GM19351 (cell line): ENCODE measurements at regions not wholly inside any gene's neighbourhood (a gene's known extent, or its start where the extent isn't known, plus 50 kb on each side); places are given as distances from the start of the nearest gene placed in this dataset.

Source experiments
- ATAC-seq: cut with Tn5 transposase; IDR thresholded peaks from one replicate; pipeline ENCODE4 v1.9.1; 2021; ENCODE audit warnings: mild to moderate bottlenecking, moderate library complexity; ENCODE audit not compliant: unreplicated experiment

DNA sequence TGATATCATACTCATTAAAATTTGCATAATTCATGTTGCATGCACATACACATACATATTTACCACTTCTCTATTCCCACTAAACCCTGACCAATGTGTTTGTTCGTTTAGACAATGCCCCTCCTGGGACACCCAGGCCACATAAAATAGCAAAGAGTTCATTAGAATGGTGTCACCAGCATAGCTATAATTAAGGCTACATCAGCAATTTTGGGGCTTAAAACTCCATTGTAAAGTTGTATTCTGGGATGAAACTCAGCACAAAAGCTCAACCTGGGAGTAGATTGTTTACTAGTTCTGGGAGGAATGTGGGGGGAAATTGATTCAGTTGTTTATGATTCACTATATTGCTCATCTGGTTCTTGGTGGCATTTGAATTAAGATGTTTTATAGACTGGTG is 522.2 kb upstream of the SUCLG2 start:
- ATAC-seq, result no peak

DNA sequence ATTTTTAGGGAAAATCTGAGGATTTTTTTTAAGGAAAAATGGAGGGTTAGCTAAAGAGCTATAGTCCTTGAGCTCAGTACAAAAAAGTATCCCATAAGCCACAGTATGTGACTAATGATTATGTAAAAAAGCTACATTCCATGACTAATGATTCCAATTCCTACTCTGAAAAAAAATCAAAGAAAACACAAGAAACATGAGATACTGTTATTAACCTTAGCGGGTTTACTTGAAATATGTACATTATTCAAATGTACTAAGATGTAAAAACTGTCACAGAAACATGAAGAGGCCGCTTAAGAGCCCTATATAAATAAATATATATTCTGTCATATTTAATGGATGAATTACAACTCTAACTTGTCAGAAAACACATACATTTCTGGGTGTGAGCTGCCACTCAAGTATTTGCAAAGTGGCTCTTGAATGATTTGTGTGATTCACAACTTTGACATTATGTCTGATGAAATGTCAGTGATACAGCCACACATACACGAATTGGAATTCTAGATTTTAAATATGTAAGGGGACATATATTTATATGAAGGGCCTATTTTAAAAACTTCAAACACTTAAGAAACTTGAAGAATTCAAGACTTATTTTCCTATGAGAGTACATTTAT is 518.7 kb upstream of the SUCLG2 start:
- no peak for ATAC-seq

DNA sequence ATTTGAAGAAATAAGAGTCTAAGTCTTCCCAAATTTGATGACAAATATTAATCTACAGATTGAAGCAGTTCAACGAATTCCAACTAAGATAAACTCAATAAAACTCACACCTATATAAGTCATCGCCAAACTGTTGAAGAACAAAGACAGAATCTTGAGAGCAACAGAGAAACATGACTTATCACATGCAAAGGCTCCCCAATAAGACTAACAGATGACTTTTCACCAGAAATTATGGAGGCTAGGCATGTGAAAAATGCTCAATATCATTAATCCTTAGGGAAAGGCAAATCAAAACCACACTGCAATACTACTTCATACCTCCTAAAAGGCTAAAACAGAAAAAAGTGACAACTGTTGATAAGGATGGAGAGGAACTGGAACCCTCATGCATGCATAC is 517.6 kb upstream of the SUCLG2 start:
- ATAC-seq, result no peak

DNA sequence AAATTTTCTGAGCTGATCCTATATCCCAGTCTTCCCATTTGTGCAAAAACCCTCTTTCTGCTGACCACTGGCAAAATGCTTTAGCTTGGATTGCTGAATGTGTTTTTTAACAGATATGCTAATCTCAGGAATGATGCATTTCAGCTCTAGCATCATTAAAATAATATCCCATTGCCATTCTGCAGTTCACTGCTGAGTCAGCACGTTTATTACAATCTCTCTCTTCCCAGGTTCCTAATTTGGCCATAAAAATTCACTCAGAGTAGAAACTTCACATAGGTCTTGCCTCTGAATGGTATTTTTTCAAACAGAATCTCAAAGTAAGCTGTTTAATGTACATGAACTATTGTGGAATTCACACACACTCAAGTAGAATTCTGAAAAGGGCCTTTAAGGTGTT is 509.6 kb upstream of the SUCLG2 start:
- no peak for ATAC-seq

DNA sequence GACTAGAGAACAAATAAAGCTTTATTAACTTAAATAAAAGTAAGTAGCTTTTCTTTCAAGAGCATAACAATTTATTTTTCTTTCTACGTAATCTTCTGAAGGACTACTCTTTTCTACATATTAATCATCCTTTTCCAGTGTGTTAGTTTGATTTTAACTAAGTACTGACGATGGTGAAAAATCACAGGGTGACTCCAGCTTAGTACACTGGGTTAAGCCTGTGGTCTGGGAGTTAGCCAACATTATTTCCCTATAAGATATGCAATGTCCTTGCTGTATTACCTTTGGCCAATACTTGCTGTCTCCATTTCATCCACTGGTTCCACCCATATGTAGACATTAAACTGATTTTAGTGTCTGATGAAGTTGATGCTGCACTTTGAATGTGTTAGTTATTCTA is 508.6 kb upstream of the SUCLG2 start:
- ATAC-seq, result no peak

DNA sequence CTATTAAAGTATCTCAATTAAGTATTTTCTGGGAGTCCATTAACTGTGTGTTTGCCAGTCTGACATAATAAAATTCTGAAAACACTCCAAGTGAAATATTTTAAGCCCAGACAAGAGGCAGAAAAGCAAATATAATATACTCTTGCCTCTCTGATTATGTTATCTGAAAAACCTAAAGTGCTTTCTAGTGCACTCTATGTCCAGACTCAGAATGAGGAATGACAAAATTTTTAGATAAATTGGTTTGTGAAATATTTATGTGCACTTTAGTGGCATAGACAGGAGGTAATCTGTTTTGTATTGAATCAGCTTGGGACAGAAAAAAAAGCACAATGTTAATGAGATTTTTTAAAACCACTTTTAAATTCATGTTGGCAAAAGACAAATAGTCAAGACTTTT is 508.2 kb upstream of the SUCLG2 start:
- ATAC-seq, result no peak

DNA sequence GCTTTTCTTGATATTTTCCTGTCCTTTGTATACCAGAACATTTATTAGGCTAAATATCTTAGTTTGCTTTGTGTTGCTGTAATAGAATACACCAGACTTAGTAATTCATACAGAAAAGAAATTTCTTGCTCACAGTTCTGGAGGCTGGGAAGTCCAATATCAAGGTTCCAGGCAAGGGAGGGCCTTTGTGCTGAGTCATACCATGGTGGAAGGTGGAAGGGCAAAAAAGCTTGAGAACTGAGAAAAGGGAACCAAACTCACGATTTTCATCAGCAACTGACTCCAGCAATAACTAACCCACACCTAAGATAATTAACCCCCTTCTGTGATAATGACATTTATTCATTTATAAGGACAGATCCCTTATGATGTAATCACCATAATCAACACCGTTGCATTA is 496.9 kb upstream of the SUCLG2 start:
- ATAC-seq, result no peak

DNA sequence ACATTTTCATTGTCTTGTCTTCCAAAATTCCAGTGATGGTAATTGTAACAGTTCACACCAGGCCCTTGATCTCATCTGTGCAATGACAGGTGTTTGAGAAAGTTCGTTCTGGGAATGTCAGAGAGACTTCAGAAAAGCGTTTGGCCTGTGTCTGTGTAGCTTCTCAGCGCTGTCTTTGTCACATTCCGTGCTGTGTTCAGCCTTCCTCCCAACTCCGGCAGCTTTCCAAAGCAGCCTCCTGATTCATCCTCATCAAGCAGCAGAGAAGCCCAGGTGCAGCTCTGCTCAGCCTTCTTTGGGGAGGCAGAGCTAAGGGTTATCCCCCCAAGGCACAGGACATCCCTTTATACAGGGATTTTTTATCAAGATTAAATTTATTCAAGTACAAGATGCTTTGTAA is 494.0 kb upstream of the SUCLG2 start:
- no peak for ATAC-seq

DNA sequence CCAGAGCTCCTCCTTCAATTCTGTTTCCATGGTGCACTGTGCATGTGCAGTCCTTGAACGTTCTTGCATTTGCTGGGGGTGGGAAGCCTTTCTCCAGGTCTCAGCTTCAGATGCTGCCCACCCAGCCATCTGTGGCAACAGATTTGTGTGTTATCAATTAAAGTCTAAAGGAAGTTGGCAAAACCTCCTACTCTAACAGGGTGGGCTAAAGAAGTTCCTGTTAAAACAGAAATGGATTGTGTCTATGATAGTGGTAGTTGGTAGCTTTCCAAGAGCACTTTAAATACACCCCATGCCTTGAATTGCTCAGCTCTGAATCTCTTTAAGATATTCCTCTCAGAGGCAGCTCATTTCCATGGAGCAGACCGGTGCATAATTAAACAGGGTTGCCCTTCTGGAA is 488.0 kb upstream of the SUCLG2 start:
- ATAC-seq, result no peak

DNA sequence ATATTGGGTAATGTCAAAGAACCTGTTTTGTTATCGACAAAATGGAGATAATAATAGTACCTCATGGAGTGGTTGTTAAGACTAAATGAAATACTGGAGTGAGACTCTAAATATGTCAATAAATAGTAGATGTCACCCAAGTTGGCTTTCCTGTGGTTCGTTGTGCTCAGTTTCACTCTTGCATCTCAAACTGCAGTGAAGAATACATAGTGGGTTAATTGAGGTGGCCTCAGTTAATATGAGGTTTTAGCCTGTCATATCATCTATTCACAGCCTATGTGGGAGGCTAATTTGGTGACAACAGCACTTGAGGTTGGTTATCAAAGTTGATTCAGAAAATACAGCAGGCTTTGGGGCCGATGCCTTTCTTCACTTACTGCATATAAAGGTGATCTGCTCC is 485.5 kb upstream of the SUCLG2 start:
- no peak for ATAC-seq

DNA sequence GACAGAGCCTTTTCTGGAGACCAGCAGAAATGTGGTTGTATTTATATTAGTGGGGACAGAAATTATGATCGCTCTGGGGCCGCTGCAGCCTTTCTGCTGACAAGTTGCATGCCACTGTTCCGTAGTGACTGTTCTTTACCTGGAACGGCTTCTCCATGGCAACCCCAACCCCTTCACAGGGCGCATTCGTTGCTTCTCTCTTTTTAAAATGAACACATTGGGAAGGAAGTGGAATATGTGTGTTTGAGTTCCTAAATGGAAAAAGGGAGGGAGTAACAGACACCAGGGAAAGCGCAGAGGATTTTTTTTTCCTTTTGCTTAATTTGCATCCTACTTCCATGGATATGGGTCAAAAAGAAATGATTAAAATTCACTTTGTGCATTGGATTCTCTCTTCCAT is 482.0 kb upstream of the SUCLG2 start:
- no peak for ATAC-seq

DNA sequence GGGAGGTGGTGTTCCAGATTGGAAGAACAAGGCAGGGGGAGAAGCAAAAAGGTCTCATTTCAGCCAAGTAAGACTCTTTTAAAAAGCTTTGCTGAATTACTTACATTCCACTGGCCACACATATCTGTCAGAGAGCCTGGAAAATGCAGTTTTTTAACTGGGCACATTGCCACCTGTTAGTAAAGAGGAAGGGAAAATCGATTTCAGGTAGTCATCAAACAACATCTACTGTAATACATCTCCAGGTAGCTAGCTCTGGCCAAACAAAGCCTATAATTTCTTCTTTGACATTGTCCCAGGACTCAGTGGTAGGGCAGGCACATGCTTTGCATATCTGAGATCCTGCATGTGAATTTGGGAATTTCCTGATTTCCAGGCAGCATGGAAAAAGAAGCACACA is 480.7 kb upstream of the SUCLG2 start:
- ATAC-seq, result no peak

DNA sequence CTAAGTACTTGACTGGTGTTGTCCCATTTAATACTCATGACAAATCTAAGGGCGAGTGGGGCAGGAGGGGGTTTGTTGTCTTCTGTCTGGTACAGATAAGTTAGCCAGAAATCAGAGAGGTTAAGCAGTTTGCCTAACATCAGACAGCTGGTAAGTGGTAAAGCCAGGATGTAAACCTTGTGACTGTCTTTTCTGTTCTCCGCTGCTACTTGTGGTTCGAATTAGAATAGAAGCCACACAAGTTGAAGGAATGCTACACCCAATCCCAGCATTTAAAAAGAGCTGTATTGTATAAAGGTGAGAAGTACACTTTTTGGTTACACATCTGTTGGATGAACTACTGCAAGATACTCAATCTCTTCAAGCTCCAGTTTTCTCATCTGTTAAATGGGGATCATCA is 474.7 kb upstream of the SUCLG2 start:
- no peak for ATAC-seq

DNA sequence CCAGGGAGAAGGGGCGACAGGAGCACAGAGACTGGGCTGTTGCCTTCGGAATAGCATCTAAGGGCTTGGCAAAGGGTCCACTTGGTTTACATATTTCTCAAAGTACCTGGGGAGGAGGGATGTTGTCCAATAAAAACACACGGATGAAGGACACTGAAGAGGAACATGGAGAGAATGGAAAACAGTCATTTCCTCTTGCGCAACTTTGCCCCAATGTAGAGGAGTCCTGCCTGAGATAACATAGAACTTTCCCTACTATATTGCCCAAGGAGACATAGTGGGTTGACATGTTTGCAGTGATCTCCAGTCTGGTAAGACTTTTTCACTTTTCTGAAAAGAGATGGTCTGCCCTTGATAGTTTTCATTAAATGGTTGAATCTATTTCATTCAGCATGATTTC is 468.8 kb upstream of the SUCLG2 start:
- no peak for ATAC-seq

DNA sequence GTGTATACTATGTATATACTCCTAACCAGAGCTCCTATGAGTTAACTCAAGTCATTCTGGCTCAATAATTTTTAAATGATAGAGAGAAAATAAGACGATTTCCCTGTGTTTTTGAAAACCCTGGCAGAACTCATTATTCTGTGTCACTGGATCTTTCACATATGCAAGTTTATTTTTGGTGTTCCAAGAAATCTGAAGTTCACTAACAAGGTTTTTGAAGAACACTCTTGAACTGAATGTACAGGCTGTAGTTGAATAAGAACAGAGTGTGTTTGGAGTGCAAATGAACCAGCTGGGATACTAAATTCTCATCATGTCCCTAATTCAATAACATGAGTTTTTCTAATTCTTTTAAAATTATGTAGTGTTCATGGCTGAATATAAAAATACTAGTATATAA is 466.9 kb upstream of the SUCLG2 start:
- ATAC-seq, result no peak

DNA sequence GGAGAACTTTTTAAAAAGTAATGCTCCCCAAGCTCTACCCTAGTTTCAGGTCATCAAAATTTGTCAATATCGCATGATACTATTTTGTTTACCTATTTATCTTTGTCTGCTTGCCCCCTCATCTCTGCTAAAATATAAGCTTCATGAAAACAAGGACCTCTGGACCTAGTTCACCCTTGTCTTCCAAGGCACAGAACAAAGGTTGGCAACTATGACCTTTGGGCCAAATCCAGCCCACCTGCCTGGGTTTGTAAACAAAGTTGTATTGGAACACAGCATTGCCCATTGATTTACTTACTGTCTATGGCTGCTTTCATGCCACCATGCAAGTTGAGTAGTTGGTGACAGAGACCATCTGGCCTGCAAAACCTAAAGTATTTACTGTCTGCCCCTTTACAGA is 462.2 kb upstream of the SUCLG2 start:
- ATAC-seq, result no peak

DNA sequence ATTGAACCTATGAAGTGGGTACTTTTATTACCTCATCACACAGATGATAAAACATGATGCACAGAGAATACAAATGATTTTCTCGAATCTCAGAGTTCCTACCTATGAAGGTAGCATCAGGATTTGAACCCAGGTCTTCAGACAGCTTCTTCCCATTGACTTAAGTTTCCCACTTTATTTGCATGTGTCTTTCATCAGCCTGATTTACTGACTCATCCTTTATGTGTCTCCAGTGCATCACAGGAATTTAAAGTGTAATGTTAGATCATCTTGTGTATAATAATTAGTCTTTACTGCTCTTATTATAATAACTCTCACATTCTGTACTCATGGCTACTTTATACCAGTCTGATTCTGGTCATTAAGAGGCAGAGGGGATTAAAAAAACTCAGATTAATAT is 449.4 kb upstream of the SUCLG2 start:
- no peak for ATAC-seq

DNA sequence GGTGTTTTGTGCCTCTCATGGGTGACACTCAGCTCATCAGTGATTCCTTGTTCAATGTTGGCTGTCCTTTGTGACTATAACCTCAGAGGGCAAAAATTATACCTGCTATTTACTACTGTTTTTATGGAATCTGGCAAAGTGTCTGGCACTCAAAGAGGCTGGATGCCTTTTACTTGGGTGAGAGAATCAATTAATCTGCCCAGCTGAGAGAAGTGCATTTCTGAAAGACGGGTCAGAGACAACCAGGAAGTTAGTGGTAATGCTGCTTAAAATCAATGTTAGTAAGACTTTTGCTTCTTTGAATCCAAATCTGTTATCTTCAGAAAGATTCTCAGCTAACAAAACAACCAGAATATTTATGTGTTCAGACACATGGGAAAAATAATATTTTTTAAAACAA is 436.2 kb upstream of the SUCLG2 start:
- no peak for ATAC-seq

DNA sequence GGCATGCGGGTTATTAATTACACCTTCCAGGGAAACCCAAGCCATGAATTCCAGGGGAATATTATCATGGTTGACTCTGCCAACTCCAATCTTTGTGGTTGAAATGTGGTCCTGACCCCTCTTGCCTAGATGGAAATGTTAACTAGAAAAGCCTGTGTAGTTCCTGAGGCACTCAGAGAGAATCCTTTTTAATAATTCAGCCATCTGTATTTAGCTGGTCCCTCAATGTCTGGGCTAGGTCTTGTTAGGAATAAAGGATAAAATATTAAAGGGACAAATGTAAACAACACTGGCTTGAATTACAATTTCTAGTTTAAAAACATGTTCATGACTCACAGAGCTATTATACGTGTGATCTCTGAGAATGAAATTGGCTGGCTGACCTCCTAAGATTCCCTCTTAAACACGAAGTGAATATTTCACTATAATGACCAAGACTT is 435.2 kb upstream of the SUCLG2 start:
- ATAC-seq, result no peak

DNA sequence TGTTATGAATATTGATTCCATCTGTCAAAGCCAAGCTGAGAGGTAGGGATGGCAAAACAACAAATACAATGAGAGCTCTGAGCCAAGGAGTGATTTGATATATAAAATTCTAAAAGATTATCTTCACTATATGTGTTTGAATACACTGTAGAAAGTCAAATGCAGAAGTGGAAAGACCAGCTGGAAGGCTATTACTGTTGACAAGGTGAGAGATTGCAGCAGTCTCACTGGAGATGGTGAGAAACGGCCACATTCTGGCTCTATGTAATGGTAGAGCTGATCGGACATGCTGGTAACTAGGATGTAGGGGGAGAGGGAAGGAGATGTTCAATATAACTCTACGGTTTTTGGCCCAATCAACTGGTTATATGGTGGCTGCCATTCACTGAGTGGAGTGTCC is 434.2 kb upstream of the SUCLG2 start:
- no peak for ATAC-seq

DNA sequence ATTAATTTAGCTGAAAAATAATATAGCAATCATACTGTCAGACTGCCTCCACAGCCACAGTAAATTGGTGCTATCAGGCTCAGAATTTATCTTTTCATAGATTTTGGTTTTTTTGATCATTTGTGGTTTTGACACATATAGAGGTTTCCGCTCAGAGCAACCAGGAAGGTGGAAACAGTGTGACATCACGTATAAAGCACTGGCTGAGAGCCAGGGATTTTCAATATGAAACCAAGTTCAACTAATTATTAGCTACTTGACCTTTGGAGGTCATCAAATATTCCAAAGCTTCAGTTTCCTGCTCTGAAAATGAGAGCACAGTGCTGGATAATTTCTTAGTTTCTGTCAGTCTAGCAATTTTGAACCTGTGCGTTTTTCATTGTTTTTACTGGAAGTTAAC is 433.8 kb upstream of the SUCLG2 start:
- ATAC-seq, result no peak

DNA sequence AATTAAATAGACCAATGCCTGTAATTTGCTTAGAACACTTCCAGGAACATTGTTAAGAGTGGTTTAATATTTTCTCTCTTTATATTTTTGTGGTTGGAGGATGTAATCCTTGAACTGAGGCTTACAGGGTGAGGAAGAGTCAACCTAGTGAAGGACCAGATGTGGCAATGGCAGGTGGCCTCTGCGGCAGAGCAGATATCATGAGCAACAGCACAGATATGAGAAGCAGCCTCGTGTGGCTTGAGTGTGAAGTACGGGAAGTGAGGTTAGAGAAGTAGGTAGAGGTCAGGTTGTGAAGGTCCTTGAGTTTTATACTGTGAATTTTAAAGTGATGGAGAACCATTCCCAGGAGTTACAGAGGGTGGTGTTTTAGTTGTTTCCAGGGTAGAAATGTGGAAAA is 417.6 kb upstream of the SUCLG2 start:
- no peak for ATAC-seq

DNA sequence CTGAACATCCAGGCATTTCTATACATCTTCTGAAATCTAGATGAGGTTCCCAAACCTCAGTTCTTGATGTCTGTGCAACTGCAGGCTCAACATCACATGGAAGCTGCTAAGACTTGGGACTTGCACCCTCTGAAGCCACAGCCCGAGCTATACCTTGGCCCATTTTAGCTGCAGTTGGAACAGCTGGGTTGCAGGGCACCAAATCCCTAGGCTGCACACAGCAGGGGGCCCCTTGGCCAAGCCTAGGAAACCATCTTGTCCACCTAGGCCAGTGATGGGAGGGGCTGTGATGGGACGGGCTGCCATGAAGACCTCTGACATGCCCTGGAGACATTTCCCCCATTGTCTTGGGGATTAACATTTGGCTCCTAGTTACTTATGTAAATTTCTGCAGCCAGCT is 415.8 kb upstream of the SUCLG2 start:
- no peak for ATAC-seq

DNA sequence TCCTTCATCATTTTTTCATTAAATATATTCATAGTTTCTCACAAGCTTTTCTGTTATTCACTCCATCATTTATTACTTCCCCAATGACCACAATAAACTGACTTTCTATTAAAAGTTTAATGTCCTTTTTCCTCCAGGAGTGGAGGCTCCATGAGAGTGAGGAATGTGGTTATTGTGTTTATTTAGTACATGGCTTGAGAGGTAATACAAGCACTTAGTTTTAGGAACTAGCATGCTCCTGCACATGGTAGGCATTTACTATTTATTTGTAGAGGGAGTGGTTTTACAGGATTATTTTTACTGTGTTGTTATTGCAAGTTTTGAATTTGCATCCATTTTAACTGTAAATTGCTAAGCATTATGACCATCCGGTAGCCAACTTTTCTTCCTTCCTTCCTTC is 412.9 kb upstream of the SUCLG2 start:
- ATAC-seq, result no peak
